DND-41 (cell line): ENCODE measurements at regions not wholly inside any gene's neighbourhood (a gene's known extent, or its start where the extent isn't known, plus 50 kb on each side); places are given as distances from the start of the nearest gene placed in this dataset.

ENCODE experiments used
- ATAC-seq: fragments of 200-7000 bp; cut with Tn5 transposase; 3 replicates; pipeline ENCODE4 v1.9.1; 2021; ENCODE audit warnings: low read depth; ENCODE audit not compliant: insufficient read depth
- DNase-seq: peaks from one replicate; pipeline ENCODE4 v3.0.0-alpha.2; 2020
- H2AFZ ChIP-seq: 2 replicates; pipeline ENCODE4 v1.6.0; 2012; ENCODE audit warnings: low read depth, low read length
- H3K27ac ChIP-seq: 2 replicates; pipeline ENCODE4 v1.5.1; 2012; ENCODE audit warnings: low read length, inconsistent platforms
- H3K27me3 ChIP-seq: fragments of 200-600 bp; sonication (generic); 2 replicates; pipeline ENCODE4 v1.6.0; 2012; ENCODE audit warnings: low read length, mild to moderate bottlenecking, inconsistent platforms; ENCODE audit not compliant: insufficient read depth, poor library complexity
- H3K36me3 ChIP-seq: 2 replicates; pipeline ENCODE4 v1.5.1; 2012; ENCODE audit warnings: low read length, inconsistent platforms; ENCODE audit not compliant: insufficient read depth
- H3K4me1 ChIP-seq: 2 replicates; pipeline ENCODE4 v1.5.1; 2012; ENCODE audit warnings: mild to moderate bottlenecking, low read length; ENCODE audit not compliant: insufficient read depth
- H3K4me2 ChIP-seq: 2 replicates; pipeline ENCODE4 v1.6.0; 2012; ENCODE audit warnings: mild to moderate bottlenecking, moderate library complexity, low read length, inconsistent platforms; ENCODE audit not compliant: insufficient read depth
- H3K4me3 ChIP-seq, 2 experiments: fragments of 200-600 bp in 1 of 2; shearing (Covaris generic) in 1 of 2; 2 replicates each; pipeline ENCODE4 v1.5.1; 2012 to 2016; ENCODE audit warnings: inconsistent platforms in 2 of 2, low read length in 2 of 2, mild to moderate bottlenecking in 2 of 2, low read depth in 1 of 2, moderate library complexity in 1 of 2
- H3K79me2 ChIP-seq: 2 replicates; pipeline ENCODE4 v1.6.0; 2012; ENCODE audit warnings: low read length, inconsistent platforms; ENCODE audit not compliant: insufficient read depth
- H3K9ac ChIP-seq: 2 replicates; pipeline ENCODE4 v1.6.0; 2012; ENCODE audit warnings: low read depth, mild to moderate bottlenecking, inconsistent platforms, low read length, moderate library complexity
- H3K9me3 ChIP-seq: 2 replicates; pipeline ENCODE4 v1.5.1; 2012; ENCODE audit warnings: low read length, moderate library complexity, mild to moderate bottlenecking, inconsistent platforms; ENCODE audit not compliant: insufficient read depth, severe bottlenecking
- H4K20me1 ChIP-seq: 2 replicates; pipeline ENCODE4 v1.6.0; 2012; ENCODE audit warnings: low read length; ENCODE audit not compliant: insufficient read depth
- CTCF ChIP-seq: IDR thresholded peaks from 2 replicates; pipeline ENCODE4 v1.5.1; 2012; ENCODE audit warnings: borderline replicate concordance, low read length, moderate library complexity, mild to moderate bottlenecking; ENCODE audit not compliant: poor library complexity, severe bottlenecking; ENCODE audit errors: extremely low read depth
- EZH2 ChIP-seq: IDR thresholded peaks from 3 replicates; pipeline ENCODE4 v1.6.1; 2012; ENCODE audit warnings: borderline replicate concordance, low read depth, mild to moderate bottlenecking, moderate library complexity, low read length, inconsistent platforms; ENCODE audit not compliant: severe bottlenecking

- TF ChIP-seq EZH2 (no peak), CTCF (no peak)
- no peaks in the 10 kb centered on the region for H3K79me2 ChIP-seq
- H2AFZ ChIP-seq: no peak overlapping the region
- DNase-seq: no peak
- no peaks in the 10 kb centered on the region for H3K4me1 ChIP-seq
- no peak overlapping the region for H3K4me3 ChIP-seq
- H3K27ac ChIP-seq: no peak overlapping the region
- no peaks in the 10 kb centered on the region for H4K20me1 ChIP-seq
- H3K4me2 ChIP-seq: no peak overlapping the region
- H3K36me3 ChIP-seq: no peaks in the 10 kb centered on the region
- ATAC-seq: no peak
- no peak overlapping the region for H3K9ac ChIP-seq
- H3K9me3 ChIP-seq: no peaks in the 10 kb centered on the region
- no peaks in the 10 kb centered on the region for H3K27me3 ChIP-seq
Measured at GRCh38 chr7:91656541-91657482, 223.7 kb downstream of the MTERF1 start.

DNA sequence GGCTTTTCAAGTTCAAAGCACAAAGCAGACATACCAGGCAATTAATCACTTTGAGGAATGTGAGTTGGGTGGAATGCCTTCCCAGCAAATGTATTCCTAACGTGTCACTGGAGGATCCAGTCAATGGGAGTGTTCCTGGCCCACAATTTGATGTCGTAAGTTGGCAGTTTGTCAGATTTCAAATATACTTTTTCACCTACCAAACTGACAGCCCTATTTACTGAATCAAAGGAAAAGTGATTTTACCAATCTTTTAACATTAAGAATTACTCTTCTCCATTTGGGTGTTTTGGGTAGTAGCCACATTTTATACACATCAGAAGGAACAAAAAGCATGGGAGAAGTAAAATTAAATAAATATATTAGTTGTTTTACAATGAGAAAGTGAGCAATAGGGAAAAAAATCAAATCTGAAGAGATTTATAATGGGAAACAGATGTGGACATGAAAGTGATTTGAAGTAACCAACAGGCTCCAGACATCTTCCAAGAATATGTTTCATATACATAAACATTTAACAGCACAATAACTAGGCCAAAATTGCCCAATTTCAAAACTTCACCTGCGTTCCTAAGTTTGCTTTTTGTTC is 222.9 kb downstream of the MTERF1 start:
- no peak for TF ChIP-seq EZH2
- no peak for TF ChIP-seq CTCF
- no peaks in the 10 kb centered on the region for H3K27me3 ChIP-seq
- H3K4me1 ChIP-seq: no peaks in the 10 kb centered on the region
- no peaks in the 10 kb centered on the region for H3K79me2 ChIP-seq
- no peak overlapping the region for H2AFZ ChIP-seq
- no peaks in the 10 kb centered on the region for H4K20me1 ChIP-seq
- H3K27ac ChIP-seq: no peak overlapping the region
- H3K36me3 ChIP-seq: no peaks in the 10 kb centered on the region
- DNase-seq (no peak), ATAC-seq (no peak)
- H3K9me3 ChIP-seq: no peaks in the 10 kb centered on the region
- H3K4me2 ChIP-seq: no peak overlapping the region
- H3K4me3 ChIP-seq: no peak overlapping the region
- no peak overlapping the region for H3K9ac ChIP-seq

GRCh38 chr7:91659096-91659495 is 221.4 kb downstream of the MTERF1 start:
- Histone ChIP-seq H3K27me3 (no peaks in the 10 kb centered on the region), H3K36me3 (no peaks in the 10 kb centered on the region), H3K4me1 (no peaks in the 10 kb centered on the region), H3K9ac (no peak overlapping the region), H4K20me1 (no peaks in the 10 kb centered on the region), H3K4me2 (no peak overlapping the region), H3K9me3 (no peaks in the 10 kb centered on the region), H2AFZ (no peak overlapping the region), H3K27ac (no peak overlapping the region), H3K4me3 (no peak overlapping the region), H3K79me2 (no peaks in the 10 kb centered on the region)
- ATAC-seq (no peak), DNase-seq (no peak)
- TF ChIP-seq EZH2 (no peak), CTCF (no peak)
